ENCODE measurements at regions not wholly inside any gene's neighbourhood (a gene's known extent, or its start where the extent isn't known, plus 50 kb on each side); places are given as distances from the start of the nearest gene placed in this dataset.
A peak's percentile ranks its signal among the peaks of the same experiment; 100 is the strongest.
"Not testable (repeated sequence)": the region's sequence is repeated elsewhere in the genome, so short reads cannot be mapped to it uniquely, and the experiment has no call there.

DNA sequence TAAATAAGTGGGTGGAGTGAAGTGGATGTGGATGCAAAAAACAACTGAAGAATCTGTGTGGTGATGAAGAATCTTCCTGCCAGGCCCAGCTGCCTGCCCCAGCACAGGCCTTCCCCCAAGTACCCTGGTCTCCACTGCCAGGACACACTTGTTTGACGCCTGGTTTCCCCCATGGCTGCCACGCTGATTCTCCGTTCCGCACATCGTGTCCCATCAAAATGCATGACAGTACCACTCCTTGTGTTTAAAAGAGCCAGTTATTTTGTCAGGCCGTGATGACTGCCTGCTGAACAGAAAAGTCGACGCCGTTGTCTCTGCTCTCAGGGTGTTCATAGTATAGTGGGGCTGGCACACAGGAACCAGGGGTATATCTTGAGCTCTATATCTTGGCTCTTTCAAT, 50.3 kb upstream of the KYNU start:
- DNase-seq (ENCODE audit: low spot score), result no peak

GRCh38 chr2:142825861-142826260, 51.6 kb upstream of the KYNU start:
- peak; percentile 7 for DNase-seq (ENCODE audit: low spot score)

DNA sequence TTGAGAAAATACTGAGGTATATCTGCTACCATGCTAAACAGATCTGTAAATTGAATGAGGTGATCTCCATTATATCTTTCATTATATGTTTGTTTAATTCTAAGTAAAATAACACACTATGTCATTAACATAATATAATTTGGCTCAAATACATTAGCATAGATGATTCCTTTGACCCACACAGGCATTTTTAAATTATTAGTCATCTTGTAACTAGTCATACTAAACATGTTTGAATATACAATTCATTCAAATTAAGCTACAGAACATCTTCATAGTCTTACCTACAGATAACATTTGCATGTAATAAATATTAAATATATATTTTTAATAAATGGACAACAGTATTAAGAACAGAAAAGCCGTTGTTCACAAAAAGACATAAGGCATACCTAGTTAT, 52.7 kb upstream of the KYNU start:
- no peak for DNase-seq (ENCODE audit: low spot score)

- DNase-seq (ENCODE audit: low spot score), result no peak
These were observed 55.3 kb upstream of the KYNU start for GRCh38 chr2:142822190-142822589.

- DNase-seq (ENCODE audit: low spot score), result no peak
These were observed 58.1 kb upstream of the KYNU start for GRCh38 chr2:142819411-142819810.

GRCh38 chr2:142815375-142815774, 62.1 kb upstream of the KYNU start:
- DNase-seq (ENCODE audit: low spot score), result no peak

GRCh38 chr2:142813830-142814829, 63.3 kb upstream of the KYNU start:
- DNase-seq (ENCODE audit: low spot score), result no peak

DNA sequence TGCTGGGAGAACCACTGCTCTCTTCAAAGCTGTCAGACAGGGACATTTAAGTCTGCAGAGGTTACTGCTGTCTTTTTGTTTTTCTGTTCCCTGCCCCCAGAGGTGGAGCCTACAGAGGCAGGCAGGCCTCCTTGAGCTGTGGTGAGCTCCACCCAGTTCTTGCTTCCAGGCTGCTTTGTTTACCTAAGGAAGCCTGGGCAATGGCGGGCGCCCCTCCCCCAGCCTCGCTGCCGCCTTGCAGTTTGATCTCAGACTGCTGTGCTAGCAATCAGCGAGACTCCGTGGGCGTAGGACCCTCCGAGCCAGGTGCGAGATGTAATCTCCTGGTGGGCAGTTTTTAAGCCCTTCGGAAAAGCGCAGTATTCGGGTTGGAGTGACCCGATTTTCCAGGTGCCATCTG, 65.8 kb upstream of the KYNU start:
- not testable (repeated sequence) for DNase-seq (ENCODE audit: low spot score)

DNA sequence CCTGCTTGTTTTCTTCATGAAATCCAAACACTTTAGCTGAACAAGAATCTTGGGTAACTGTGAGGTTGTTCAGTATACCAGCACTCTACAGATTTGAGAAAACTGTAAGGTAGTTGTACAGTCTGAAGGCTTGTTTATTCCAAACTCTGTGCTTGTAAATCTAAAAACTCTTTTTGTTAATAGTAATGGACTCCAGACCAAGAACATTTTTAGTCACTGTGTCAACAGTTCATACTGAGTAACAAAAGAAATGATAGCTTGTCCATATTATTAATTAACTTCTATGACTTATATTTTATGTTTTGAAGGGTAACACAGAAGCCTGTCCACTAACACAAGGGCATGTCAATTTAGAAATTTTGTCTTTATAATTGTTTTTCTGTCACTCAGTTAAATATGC, 72.2 kb upstream of the KYNU start:
- DNase-seq (ENCODE audit: low spot score), result no peak

DNA sequence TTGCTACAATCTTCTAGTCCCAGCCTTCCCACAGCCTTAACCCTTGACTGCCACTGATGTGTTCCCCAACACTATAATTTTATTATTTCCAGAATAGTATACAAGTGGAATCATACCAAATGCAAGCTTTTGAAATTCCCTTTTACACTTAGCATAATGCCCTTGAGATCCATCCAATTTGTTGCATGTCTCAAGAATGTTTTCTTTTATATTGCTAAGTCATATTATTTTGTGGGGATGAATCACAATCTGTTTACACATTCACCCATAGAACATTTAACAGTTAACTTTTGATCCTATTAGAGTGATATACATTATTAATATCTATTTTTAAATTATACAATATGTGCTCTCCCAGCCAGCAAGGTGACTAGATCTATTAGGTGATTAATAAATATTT, 74.3 kb upstream of the KYNU start:
- no peak for DNase-seq (ENCODE audit: low spot score)

GRCh38 chr2:142796588-142796987, 80.9 kb upstream of the KYNU start:
- no peak for DNase-seq (ENCODE audit: low spot score)

- no peak for DNase-seq (ENCODE audit: low spot score)
These were observed 81.3 kb upstream of the KYNU start for GRCh38 chr2:142796161-142796560.

- DNase-seq (ENCODE audit: low spot score), result no peak
These were observed 82.6 kb upstream of the KYNU start for GRCh38 chr2:142794850-142795249.

GRCh38 chr2:142792328-142792727, 85.1 kb upstream of the KYNU start:
- not testable (repeated sequence) for DNase-seq (ENCODE audit: low spot score)

- DNase-seq (ENCODE audit: low spot score), result no peak
These were observed 86.1 kb upstream of the KYNU start for GRCh38 chr2:142791335-142791734.

- DNase-seq (ENCODE audit: low spot score), result no peak
These were observed 90.4 kb upstream of the KYNU start for GRCh38 chr2:142786918-142787702.

DNA sequence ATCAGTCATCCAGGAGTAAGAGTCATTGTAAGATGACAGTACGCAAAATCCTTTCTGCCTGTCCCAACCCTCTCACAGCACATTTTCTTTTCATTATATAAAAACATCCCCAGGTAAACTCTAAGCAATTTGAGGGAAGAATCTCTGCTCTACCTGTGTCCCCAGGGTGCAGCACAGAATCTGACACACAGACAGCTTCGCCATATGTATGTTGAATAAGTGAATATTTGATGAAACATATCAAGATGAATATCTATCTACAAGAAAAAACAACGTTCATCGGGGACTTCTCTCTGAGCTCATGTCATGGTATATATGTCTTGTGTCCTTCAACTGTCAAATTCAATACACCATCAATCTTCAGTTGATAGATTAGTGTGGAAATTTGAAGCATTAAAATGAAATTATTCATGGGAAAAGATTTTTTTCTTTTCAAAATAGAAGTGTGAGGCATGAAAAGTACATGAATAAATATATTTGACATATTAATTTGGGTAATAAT, 94.5 kb upstream of the KYNU start:
- no peak for DNase-seq (ENCODE audit: low spot score)

- no peak for DNase-seq (ENCODE audit: low spot score)
These were observed 96.3 kb upstream of the KYNU start for GRCh38 chr2:142781146-142781545.

DNA sequence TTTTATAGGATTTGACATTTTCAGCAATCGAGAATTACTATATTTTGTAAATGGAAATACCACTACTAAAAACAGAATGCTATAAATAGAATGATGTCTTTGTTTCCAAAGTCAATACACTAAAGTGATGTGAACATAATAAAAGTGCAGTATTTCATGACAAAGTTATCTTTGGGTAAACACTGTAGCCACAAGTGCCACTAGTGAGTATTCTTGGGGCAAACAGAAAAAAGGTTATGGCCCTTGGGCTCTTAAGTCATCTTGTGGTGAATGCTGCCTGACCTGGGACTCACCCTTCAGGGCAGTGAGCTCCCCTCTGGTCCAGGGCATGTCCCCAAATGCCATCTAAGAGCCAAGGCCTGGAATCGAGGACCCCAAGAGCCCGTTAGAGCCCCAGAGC, 99.2 kb upstream of the KYNU start:
- DNase-seq (ENCODE audit: low spot score), result no peak

- DNase-seq (ENCODE audit: low spot score), result no peak
These were observed 99.7 kb upstream of the KYNU start for GRCh38 chr2:142777742-142778141.

DNA sequence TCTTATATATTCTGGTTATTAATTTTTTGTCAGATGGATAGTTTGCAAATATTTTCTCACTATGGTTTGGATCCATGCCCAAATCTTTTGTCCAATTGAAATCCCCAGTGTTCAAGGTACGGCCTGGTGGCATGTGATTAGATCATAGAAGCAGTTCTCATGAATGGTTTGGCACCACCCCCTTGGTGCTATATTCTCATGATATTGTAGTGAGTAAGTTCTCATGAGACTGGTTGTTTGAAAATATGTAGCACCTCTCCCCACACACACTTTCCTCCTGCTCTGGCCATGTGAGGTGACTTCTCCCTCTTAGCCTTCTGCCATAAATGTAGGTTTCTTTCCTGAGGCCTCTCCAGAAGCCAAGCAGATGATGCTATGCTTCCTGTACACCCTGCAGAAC, 107.7 kb upstream of the KYNU start:
- DNase-seq (ENCODE audit: low spot score), result no peak

- DNase-seq (ENCODE audit: low spot score), result no peak
These were observed 109.6 kb upstream of the KYNU start for GRCh38 chr2:142767847-142768246.

DNA sequence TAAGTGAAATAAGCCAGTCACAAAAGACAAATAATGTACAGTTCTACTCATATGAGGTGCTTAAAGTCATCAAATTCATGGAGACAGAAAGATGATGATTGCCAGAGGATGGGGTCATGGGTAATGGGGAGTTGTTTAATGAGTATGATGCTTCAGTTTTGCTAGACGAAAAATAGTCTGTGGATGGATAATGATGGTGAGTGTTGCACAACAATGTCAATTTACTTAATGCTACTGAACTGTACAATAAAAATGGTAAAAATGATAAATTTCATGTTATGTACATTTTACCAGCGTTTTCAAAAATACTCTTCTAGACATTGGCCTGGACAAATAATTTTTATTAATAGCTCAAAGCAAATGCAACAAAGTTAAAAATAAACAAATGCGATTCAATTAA, 118.5 kb upstream of the KYNU start:
- DNase-seq (ENCODE audit: low spot score), result no peak
